ENCODE measurements at regions not wholly inside any gene's neighbourhood (a gene's known extent, or its start where the extent isn't known, plus 50 kb on each side); places are given as distances from the start of the nearest gene placed in this dataset.

- Histone ChIP-seq H3K27me3 (replicated peaks in 1 of 7) (peaks cover 0 to 49% (median 0%) of the 10 kb centered on the region in 7 donors), H3K4me1 (no peaks in the 10 kb centered on the region), H3K4me3 (no peak overlapping the region), H3K36me3 (no peaks in the 10 kb centered on the region), H3K9me3 (peaks cover 0 to 20% (median 4%) of the 10 kb centered on the region in 8 donors), H3K27ac (no peak overlapping the region)
- DNase-seq = no peak
- 34 to 46% (median 42%) methylated on average over 8 of the region's 8 CpGs for WGBS, 5 donors
- TF ChIP-seq POLR2AphosphoS5 (IDR thresholded peaks at IDR 0.05) = no peak
- TF ChIP-seq, protein P1, sequence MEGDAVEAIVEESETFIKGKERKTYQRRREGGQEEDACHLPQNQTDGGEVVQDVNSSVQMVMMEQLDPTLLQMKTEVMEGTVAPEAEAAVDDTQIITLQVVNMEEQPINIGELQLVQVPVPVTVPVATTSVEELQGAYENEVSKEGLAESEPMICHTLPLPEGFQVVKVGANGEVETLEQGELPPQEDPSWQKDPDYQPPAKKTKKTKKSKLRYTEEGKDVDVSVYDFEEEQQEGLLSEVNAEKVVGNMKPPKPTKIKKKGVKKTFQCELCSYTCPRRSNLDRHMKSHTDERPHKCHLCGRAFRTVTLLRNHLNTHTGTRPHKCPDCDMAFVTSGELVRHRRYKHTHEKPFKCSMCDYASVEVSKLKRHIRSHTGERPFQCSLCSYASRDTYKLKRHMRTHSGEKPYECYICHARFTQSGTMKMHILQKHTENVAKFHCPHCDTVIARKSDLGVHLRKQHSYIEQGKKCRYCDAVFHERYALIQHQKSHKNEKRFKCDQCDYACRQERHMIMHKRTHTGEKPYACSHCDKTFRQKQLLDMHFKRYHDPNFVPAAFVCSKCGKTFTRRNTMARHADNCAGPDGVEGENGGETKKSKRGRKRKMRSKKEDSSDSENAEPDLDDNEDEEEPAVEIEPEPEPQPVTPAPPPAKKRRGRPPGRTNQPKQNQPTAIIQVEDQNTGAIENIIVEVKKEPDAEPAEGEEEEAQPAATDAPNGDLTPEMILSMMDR (IDR thresholded peaks at IDR 0.05 in 8 of 11, conservative IDR thresholded peaks at IDR 0.05 in 3 of 11) = no peak
- TF ChIP-seq POLR2A (IDR thresholded peaks at IDR 0.05) = no peak
- intact Hi-C loops (cut with DNase I; ENCODE audit: low total_unique reads) = no loop called here
These were observed 576.9 kb downstream of the MATN1 start for GRCh38 chr1:30146448-30146847.

DNA sequence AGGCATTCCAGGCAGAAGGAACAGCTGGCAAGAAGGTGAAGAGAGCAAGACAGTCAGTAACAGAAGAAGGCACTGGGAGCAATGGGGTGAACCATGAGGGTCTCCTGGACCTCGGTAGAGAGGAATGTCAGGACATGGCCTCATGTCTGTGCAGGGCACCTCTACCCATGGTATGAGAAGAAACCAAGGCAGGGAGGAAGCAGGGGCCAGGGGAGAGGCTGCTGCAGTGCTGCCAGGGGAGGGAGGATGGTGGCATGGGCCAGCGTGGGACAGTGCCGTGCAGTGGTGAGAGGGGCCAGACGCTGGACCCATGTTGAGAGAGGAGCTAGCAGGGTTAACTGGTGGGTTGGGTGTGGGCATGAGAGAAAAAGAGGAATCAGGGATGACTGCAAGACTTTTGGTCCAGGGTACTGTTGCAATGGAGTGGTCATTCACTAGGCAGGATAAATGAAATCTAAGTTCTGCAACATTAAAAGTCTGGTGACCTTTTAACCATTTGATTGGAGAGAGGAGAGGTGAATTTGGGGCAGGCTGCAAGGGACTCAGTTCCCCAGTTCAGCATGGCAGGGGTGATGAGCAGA, 577.6 kb downstream of the MATN1 start:
- H3K4me1 ChIP-seq = no peaks in the 10 kb centered on the region
- WGBS, 5 donors = 60 to 75% (median 69%) methylated on average over 4 of the region's 4 CpGs
- no peak overlapping the region for H3K27ac ChIP-seq
- H3K4me3 ChIP-seq = no peak overlapping the region
- peaks cover 0 to 14% (median under 1%) of the 10 kb centered on the region in 8 donors for H3K9me3 ChIP-seq
- no peak for TF ChIP-seq POLR2A (IDR thresholded peaks at IDR 0.05)
- TF ChIP-seq POLR2AphosphoS5 (IDR thresholded peaks at IDR 0.05) = no peak
- TF ChIP-seq, protein P1 (IDR thresholded peaks at IDR 0.05 in 8 of 11, conservative IDR thresholded peaks at IDR 0.05 in 3 of 11) = no peak
- no peak for DNase-seq
- intact Hi-C loops (cut with DNase I; ENCODE audit: low total_unique reads) = no loop called here
- H3K36me3 ChIP-seq = no peaks in the 10 kb centered on the region
- H3K27me3 ChIP-seq (replicated peaks in 1 of 7) = peaks cover 0 to 49% (median 0%) of the 10 kb centered on the region in 7 donors

GRCh38 chr1:30144831-30145230, 578.6 kb downstream of the MATN1 start:
- intact Hi-C loops (cut with DNase I; ENCODE audit: low total_unique reads) = no loop called here
- peaks cover 0 to 10% (median 0%) of the 10 kb centered on the region in 8 donors for H3K9me3 ChIP-seq
- no peak overlapping the region for H3K27ac ChIP-seq
- DNase-seq = no peak
- no peaks in the 10 kb centered on the region for H3K36me3 ChIP-seq
- no peaks in the 10 kb centered on the region for H3K4me1 ChIP-seq
- no peak for TF ChIP-seq POLR2A (IDR thresholded peaks at IDR 0.05)
- TF ChIP-seq, protein P1 (IDR thresholded peaks at IDR 0.05 in 8 of 11, conservative IDR thresholded peaks at IDR 0.05 in 3 of 11) = no peak
- TF ChIP-seq POLR2AphosphoS5 (IDR thresholded peaks at IDR 0.05) = no peak
- WGBS, 5 donors = 81 to 96% (median 89%) methylated on average over 1 of the region's 1 CpG
- H3K27me3 ChIP-seq (replicated peaks in 1 of 7) = peaks cover 0 to 55% (median 0%) of the 10 kb centered on the region in 7 donors
- H3K4me3 ChIP-seq = no peak overlapping the region

- TF ChIP-seq, protein P1 (IDR thresholded peaks at IDR 0.05 in 8 of 11, conservative IDR thresholded peaks at IDR 0.05 in 3 of 11) = no peak
- 74 to 89% (median 84%) methylated on average over 1 of the region's 1 CpG; no CpG with 5 or more reads in 2 of the 5 donors for WGBS, 5 donors
These were observed 579.9 kb downstream of the MATN1 start for GRCh38 chr1:30143517-30143916.

More at GRCh38 chr1:30143517-30143916, 579.9 kb downstream of the MATN1 start:
- H3K9me3 ChIP-seq = peaks cover 0 to 10% (median 0%) of the 10 kb centered on the region in 8 donors
- no peak overlapping the region for H3K4me3 ChIP-seq
- H3K27me3 ChIP-seq (replicated peaks in 1 of 7) = peaks cover 0 to 56% (median 0%) of the 10 kb centered on the region in 7 donors
- H3K27ac ChIP-seq = no peak overlapping the region
- intact Hi-C loops (cut with DNase I; ENCODE audit: low total_unique reads) = no loop called here
- no peaks in the 10 kb centered on the region for H3K36me3 ChIP-seq
- DNase-seq = no peak
- H3K4me1 ChIP-seq = no peaks in the 10 kb centered on the region

All from spleen (tissue), 11 donors.